Uterus (tissue), 2 donors: ENCODE measurements at regions not wholly inside any gene's neighbourhood (a gene's known extent, or its start where the extent isn't known, plus 50 kb on each side); places are given as distances from the start of the nearest gene placed in this dataset.

ENCODE experiments used
- CTCF ChIP-seq, 4 experiments: fragments of 200-600 bp in 2 of 4; fragments of 450-650 bp in 2 of 4; sonication (generic) in 2 of 4; IDR thresholded peaks; one replicate each; pipeline ENCODE4 v1.5.1; 2016 to 2019; ENCODE audit warnings: antibody characterized with exemption in 4 of 4, mild to moderate bottlenecking in 2 of 4, moderate library complexity in 1 of 4
- POLR2A ChIP-seq, 2 donors: fragments of 450-650 bp; IDR thresholded peaks; one replicate each; pipeline ENCODE4 v1.6.1; 2016; ENCODE audit warnings: antibody characterized with exemption in 2 of 2, mild to moderate bottlenecking in 1 of 2, moderate library complexity in 1 of 2

- TF ChIP-seq CTCF (IDR thresholded peaks at IDR 0.05) (no peak), POLR2A (IDR thresholded peaks at IDR 0.05) (no peak)
These were observed 1152.0 kb downstream of the HACE1 start for GRCh38 chr6:103707596-103708325.
